ENCODE measurements at regions not wholly inside any gene's neighbourhood (a gene's known extent, or its start where the extent isn't known, plus 50 kb on each side); places are given as distances from the start of the nearest gene placed in this dataset.

- no peak for TF ChIP-seq DPF2 (IDR thresholded peaks at IDR 0.05)
- TF ChIP-seq CTCF (IDR thresholded peaks at IDR 0.05 in 2 of 3, conservative IDR thresholded peaks at IDR 0.05 in 1 of 3; ENCODE audit: control insufficient read depth in 2 of 3, extremely low read depth in 1 of 3, insufficient read depth in 1 of 3, low read depth in 3 of 3, low read length in 3 of 3): no peak
- no peak for TF ChIP-seq NFYA (IDR thresholded peaks at IDR 0.05; ENCODE audit: borderline replicate concordance, low read depth, low read length)
- TF ChIP-seq CUX1 (IDR thresholded peaks at IDR 0.05; ENCODE audit: insufficient replicate concordance, low read depth, low read length): no peak
- no peak for TF ChIP-seq USF1 (IDR thresholded peaks at IDR 0.05; ENCODE audit: borderline replicate concordance, extremely low read length, insufficient read depth, low read depth, low read length)
- TF ChIP-seq E2F4 (IDR thresholded peaks at IDR 0.05; ENCODE audit: low read depth, low read length): no peak
Measured at GRCh38 chr13:59326717-59327116, 837.0 kb downstream of the DIAPH3 start.
